Activated T-helper 17 cell treated with anti-CD3 and anti-CD28 coated beads, Interleukin-2, amount 50 U/mL, for 72 hours (primary cell): ENCODE measurements at regions not wholly inside any gene's neighbourhood (a gene's known extent, or its start where the extent isn't known, plus 50 kb on each side); places are given as distances from the start of the nearest gene placed in this dataset.

Experiments
- ATAC-seq: fragments of 150-1000 bp; cut with Tn5 transposase; replicated peaks from 2 replicates; pipeline ENCODE4 v1.10.0; 2021; ENCODE audit warnings: mild to moderate bottlenecking, moderate library complexity
- H3K27ac Mint-ChIP-seq: one replicate; pipeline ENCODE4 v1.8.0; 2022; ENCODE audit warnings: mixed read lengths
- H3K27me3 Mint-ChIP-seq: one replicate; pipeline ENCODE4 v1.8.0; 2022; ENCODE audit warnings: mixed read lengths
- H3K36me3 Mint-ChIP-seq: one replicate; pipeline ENCODE4 v1.8.0; 2022; ENCODE audit warnings: low read depth, mild to moderate bottlenecking, mixed read lengths
- H3K4me1 Mint-ChIP-seq: one replicate; pipeline ENCODE4 v1.8.0; 2022; ENCODE audit warnings: mixed read lengths
- H3K4me3 Mint-ChIP-seq: one replicate; pipeline ENCODE4 v1.8.0; 2022; ENCODE audit warnings: mild to moderate bottlenecking, mixed read lengths
- H3K9me3 Mint-ChIP-seq: one replicate; pipeline ENCODE4 v1.8.0; 2022; ENCODE audit warnings: mixed read lengths

DNA sequence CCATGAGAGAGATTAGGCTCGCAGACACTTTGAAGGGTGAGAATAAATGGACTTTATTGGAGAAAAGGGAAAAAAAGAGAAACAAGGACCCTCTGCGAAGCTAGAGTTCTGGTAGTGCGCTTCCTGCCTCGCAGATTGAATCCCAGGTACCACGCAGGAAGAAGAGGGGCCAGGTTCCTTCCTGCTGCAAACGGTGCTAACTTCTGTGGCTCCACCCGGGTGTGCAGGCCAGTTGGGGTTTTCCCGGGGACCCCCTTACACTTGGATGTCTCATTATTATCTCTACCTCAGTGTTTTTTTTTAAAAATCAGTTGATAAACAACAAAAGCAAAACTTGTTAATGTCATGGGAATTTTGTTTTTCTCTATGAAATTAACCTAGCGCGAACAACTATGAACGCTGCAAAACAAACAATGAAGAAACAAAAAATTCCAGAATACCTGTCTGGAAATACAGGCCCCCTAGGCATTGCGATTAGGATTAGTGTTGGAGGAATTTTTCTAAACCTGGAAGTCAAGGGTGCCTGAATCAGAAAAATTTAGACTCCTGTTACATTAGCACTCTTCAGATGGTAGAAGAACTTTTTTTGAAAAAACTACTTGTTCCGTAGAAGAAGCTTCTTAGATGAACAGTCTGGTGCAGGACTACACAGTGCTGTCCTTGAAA is 414.5 kb downstream of the MAN2A1 start:
- Mint-ChIP-seq H3K4me3 (no peak overlapping the region), H3K36me3 (no peaks in the 10 kb centered on the region), H3K9me3 (no peaks in the 10 kb centered on the region), H3K27ac (no peak overlapping the region), H3K4me1 (no peaks in the 10 kb centered on the region), H3K27me3 (peaks cover 17% of the 10 kb centered on the region)
- ATAC-seq, result no peak

DNA sequence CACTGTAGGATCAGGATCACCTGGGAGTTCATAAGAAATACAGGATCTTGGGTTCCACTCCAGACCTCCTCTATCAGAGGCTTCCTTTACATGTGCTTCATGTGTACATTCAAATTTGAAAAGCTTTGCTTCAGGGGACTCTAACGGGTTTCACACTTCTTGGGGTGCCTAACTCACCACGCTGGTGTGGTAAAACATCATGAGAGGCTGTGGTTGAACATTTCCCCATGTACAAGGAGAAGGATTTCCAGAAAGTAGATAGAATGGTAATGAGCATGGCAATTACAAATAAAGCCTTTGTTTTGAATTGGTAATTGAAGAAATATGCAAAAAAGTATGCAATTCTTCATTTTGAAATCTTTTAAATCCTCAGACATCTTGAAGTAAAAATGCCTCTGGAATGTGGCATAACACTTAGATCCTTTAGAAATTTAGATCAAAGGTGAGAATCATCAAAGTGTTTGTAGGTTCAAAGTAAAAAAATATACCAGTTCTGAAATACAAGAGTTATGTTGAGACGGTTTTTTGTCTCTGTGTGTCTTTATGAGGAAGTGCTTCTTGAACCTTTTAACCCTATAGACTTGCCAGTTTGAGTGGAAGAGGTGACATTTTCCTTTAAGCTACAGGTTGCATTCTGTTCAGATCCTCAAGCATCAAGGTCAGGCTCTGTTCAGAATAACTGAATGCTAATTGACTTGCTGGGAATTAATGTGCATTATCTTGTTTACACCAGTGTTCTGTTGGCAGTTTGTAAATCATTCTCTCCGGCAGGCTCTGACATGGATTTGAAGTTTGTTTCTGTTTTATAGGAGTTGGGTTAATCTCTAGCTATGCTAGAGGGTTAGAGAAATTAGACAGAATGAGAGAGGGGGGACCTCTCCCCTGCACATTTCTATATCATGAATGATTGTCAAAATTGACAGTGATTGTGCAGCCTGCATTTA is 415.3 kb downstream of the MAN2A1 start:
- ATAC-seq, result no peak
- Mint-ChIP-seq H3K27me3 (peaks cover 17% of the 10 kb centered on the region), H3K4me1 (no peaks in the 10 kb centered on the region), H3K36me3 (no peaks in the 10 kb centered on the region), H3K4me3 (no peak overlapping the region), H3K9me3 (no peaks in the 10 kb centered on the region), H3K27ac (no peak overlapping the region)

DNA sequence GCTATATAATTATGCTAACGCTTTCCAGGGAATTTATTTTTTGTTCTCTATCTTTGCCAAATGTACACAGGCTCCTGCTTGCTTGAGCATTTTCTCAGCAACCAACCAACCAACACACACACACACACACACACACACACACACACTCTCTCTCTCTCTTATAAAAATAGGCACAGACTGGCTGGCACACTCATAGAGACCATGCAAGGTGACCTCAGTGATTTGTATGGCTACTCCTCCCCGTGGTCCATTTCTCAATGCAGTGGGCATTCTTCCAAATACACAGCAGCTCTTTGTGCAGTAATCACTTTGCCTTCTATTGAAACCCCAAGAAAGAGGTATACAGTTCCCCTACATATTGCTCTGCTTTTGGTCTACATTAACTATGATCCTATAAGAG is 416.0 kb downstream of the MAN2A1 start:
- no peak overlapping the region for H3K27ac Mint-ChIP-seq
- no peaks in the 10 kb centered on the region for H3K36me3 Mint-ChIP-seq
- H3K9me3 Mint-ChIP-seq, result no peaks in the 10 kb centered on the region
- peaks cover 17% of the 10 kb centered on the region for H3K27me3 Mint-ChIP-seq
- ATAC-seq, result no peak
- no peak overlapping the region for H3K4me3 Mint-ChIP-seq
- H3K4me1 Mint-ChIP-seq, result no peaks in the 10 kb centered on the region

DNA sequence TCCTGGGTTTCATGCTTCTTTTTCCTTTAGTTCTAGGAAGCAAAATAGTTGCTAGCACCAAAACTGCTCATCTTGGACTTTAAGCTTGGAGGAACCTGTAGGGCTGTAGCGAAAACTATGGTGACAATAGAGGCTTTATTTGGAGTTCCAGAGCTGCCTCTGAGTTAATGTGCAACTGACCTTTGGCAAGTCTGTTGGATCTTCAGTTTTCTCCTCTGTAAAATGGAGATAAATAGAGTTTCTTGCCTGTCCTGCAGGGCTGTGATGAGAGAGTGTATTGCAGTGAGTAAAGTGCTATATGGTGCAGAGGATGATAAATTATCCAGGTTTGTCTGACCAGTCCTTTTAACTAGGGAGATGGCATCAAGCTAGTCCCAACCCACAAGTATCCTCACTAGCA is 417.0 kb downstream of the MAN2A1 start:
- no peak for ATAC-seq
- H3K36me3 Mint-ChIP-seq, result no peaks in the 10 kb centered on the region
- no peaks in the 10 kb centered on the region for H3K9me3 Mint-ChIP-seq
- H3K27me3 Mint-ChIP-seq, result peaks cover 22% of the 10 kb centered on the region
- no peak overlapping the region for H3K27ac Mint-ChIP-seq
- H3K4me1 Mint-ChIP-seq, result no peaks in the 10 kb centered on the region
- H3K4me3 Mint-ChIP-seq, result no peak overlapping the region

DNA sequence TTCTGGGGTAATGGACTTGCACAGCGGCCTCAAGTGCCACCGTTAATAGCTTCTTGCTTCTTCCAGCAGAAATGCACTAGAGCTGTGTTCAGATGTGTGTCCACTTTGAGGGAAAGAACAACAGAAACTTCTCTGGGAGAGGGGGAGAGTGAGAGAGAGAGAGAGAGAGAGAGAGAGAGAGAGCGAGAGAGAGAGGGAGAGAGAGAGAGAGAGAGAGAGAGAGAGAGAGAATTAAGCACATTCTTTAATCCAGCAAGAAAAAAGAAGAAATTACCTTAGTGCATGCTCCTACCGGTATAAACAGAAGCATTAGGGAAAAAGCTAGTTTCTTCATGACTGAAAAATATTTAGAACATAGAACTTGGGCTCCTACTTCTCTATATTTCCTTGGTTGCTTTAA is 418.8 kb downstream of the MAN2A1 start:
- no peaks in the 10 kb centered on the region for H3K4me1 Mint-ChIP-seq
- H3K27me3 Mint-ChIP-seq, result peaks cover 20% of the 10 kb centered on the region
- no peak overlapping the region for H3K27ac Mint-ChIP-seq
- no peak for ATAC-seq
- no peak overlapping the region for H3K4me3 Mint-ChIP-seq
- H3K9me3 Mint-ChIP-seq, result no peaks in the 10 kb centered on the region
- no peaks in the 10 kb centered on the region for H3K36me3 Mint-ChIP-seq

DNA sequence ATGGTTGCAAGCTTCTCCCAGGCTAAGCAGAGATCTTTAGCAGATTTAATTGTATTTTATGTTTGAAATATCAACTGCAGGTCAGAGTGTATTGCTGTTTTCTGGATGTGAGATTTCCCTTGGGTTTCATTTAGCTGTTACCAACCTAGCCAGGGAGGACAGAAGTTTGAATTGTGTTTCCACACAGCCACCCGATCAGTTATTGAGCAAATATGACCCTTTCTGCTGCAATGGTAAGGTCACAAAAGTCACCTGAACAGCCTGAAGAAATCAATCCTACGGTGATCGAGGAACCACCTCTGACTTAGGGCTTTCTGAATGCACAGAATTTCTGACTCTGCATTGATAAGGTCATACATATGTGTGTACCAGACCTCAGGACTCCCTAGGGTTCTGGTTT is 419.9 kb downstream of the MAN2A1 start:
- Mint-ChIP-seq H3K4me1 (no peaks in the 10 kb centered on the region), H3K36me3 (no peaks in the 10 kb centered on the region), H3K9me3 (no peaks in the 10 kb centered on the region), H3K27ac (no peak overlapping the region), H3K4me3 (no peak overlapping the region), H3K27me3 (peaks cover 19% of the 10 kb centered on the region)
- no peak for ATAC-seq

DNA sequence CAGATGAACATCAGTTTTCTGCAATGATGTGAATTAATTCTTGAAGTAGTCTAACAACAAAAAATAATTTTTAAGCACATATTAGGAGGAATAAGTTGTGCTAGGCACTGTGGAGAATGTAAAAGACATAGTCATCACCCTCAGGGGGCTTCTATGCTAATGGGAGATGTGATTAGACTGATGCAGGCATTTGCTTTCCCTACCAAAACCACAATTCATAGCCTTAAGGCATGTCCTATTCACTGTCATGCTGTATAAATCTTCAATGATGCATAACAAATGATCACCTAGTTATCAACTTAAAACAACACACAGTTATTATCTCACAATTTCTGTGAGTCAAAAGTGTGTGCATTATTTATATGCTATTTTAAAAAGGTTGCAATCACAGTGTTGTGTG is 422.6 kb downstream of the MAN2A1 start:
- Mint-ChIP-seq H3K27me3 (peaks cover 5% of the 10 kb centered on the region), H3K27ac (no peak overlapping the region), H3K4me1 (no peaks in the 10 kb centered on the region), H3K9me3 (no peaks in the 10 kb centered on the region), H3K4me3 (no peak overlapping the region), H3K36me3 (no peaks in the 10 kb centered on the region)
- ATAC-seq, result no peak

DNA sequence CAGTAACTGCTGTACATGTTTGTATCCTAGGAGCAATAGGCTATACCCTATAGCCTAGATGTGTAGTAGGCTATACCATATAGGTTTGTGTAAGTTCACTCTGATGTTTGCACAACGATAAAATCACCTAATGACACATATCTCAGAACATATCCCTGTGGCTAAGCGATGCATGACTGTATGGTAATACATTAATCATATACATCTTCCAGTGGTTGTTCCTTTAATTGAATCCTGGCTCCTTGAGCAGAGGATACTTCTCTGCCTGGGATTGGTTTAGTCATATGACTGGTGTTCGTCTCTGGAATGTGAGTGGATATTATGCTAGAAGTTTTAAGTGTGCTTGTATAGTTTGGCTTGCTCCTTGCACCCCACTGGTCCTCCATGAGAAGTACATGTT is 425.8 kb downstream of the MAN2A1 start:
- no peaks in the 10 kb centered on the region for H3K36me3 Mint-ChIP-seq
- H3K9me3 Mint-ChIP-seq, result no peaks in the 10 kb centered on the region
- no peak overlapping the region for H3K4me3 Mint-ChIP-seq
- H3K27me3 Mint-ChIP-seq, result peaks cover 5% of the 10 kb centered on the region
- ATAC-seq, result no peak
- no peaks in the 10 kb centered on the region for H3K4me1 Mint-ChIP-seq
- no peak overlapping the region for H3K27ac Mint-ChIP-seq

DNA sequence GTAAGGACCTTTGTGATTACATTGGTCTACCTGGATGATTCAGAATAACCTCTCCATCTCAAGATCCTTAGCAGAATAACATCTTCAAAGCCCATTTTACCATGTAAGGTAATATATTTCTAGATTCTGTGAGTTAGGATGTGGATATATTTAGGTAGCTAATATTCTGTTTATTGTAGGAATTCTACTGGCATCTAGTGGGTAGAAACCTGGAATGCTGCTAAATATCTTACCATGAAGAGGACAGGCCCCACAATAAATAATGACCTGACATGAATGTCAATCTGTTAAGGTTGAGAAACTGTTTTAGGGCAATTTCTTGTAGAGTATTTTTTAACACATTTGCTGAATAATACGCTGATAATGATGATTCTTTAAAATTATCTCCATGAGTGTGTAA is 426.8 kb downstream of the MAN2A1 start:
- no peaks in the 10 kb centered on the region for H3K36me3 Mint-ChIP-seq
- no peak for ATAC-seq
- no peaks in the 10 kb centered on the region for H3K4me1 Mint-ChIP-seq
- no peaks in the 10 kb centered on the region for H3K27me3 Mint-ChIP-seq
- H3K9me3 Mint-ChIP-seq, result no peaks in the 10 kb centered on the region
- no peak overlapping the region for H3K27ac Mint-ChIP-seq
- no peak overlapping the region for H3K4me3 Mint-ChIP-seq

DNA sequence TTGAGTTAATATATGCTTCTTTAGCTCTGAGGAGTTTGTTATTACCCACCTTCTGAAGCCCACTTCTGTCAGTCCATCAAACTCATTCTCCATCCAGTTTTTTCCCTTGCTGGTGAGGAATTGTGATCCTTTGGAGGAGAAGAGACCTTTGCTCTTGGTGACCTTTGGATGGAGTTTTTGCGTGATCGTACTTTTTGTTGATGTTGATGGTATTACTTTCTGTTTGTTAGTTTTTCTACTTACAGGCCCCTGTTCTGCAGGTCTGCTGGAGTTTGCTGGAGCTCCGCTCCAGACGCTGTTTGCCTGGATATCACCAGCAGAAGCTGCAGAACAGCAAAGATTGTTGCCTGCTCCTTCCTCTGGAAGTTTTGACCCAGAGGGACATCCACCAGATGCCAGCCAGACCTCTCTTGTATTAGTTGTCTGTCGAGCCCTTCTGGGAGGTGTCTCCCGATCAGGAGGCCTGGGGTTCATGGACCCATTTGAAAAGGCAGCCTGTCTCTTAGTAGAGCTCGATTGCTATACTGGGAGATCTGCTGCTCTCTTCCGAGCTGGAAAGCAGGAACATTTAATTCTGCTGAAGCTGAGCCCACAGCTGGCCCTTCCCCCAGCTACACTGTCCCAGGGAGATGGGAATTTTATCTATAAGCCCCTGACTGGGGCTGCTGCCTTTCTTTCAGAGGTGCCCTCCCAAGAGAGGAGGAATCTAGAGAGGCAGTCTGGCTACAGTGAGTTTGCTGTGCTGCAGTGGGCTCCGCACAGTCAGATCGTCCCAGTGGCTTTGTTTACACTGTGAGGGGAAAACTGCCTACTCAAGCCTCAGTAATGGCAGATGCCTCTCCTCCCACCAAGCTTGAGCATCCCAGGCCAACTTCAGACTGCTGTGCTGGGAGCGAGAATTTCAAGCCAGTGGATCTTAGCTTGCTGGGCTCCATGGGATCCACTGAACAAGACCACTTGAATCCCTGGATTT is 445.5 kb downstream of the MAN2A1 start:
- peaks cover 33% of the 10 kb centered on the region for H3K9me3 Mint-ChIP-seq
- H3K36me3 Mint-ChIP-seq, result no peaks in the 10 kb centered on the region
- H3K27ac Mint-ChIP-seq, result no peak overlapping the region
- no peak for ATAC-seq
- H3K4me3 Mint-ChIP-seq, result no peak overlapping the region
- H3K4me1 Mint-ChIP-seq, result no peaks in the 10 kb centered on the region
- H3K27me3 Mint-ChIP-seq, result peaks cover 11% of the 10 kb centered on the region

DNA sequence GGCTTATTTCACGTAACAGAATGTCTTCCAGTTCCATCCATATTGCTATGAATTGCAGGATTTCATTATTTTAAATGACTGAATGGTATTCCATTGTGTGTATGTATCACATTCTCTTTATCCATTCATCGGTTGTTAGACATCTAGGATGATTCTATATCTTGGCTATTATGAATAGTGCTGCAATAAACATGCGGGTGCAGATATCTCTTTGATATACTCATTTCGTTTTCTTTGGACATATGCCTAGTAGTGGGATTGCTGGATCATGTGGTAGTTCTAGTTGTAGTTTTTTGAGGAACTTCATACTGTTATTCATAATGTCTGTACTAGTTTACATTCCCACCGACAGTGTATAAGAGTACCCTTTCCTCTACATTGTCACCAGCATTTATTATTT is 460.5 kb downstream of the MAN2A1 start:
- Mint-ChIP-seq H3K27ac (no peak overlapping the region), H3K9me3 (no peaks in the 10 kb centered on the region), H3K4me3 (no peak overlapping the region), H3K4me1 (no peaks in the 10 kb centered on the region), H3K27me3 (peaks cover 4% of the 10 kb centered on the region), H3K36me3 (no peaks in the 10 kb centered on the region)
- no peak for ATAC-seq

DNA sequence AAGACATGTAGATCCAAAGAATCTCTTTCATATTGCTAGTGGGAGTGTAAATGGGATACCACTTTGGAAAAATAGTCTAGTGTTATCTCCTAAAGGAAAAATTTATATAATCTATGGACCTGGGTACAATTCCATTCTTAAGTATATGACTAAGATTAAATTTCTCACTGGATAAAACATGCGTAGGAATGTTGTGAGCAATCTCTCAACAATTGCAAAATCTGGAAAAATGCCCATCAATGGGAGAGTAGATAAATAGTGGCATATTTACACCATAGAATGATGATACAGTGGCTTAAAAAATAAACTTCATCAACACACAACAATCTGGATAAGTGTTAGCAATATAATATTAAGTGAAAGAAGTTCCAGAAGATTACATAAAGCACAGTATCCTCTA is 469.5 kb downstream of the MAN2A1 start:
- H3K4me1 Mint-ChIP-seq, result no peaks in the 10 kb centered on the region
- H3K36me3 Mint-ChIP-seq, result no peaks in the 10 kb centered on the region
- ATAC-seq, result no peak
- no peaks in the 10 kb centered on the region for H3K27me3 Mint-ChIP-seq
- no peaks in the 10 kb centered on the region for H3K9me3 Mint-ChIP-seq
- no peak overlapping the region for H3K27ac Mint-ChIP-seq
- no peak overlapping the region for H3K4me3 Mint-ChIP-seq

DNA sequence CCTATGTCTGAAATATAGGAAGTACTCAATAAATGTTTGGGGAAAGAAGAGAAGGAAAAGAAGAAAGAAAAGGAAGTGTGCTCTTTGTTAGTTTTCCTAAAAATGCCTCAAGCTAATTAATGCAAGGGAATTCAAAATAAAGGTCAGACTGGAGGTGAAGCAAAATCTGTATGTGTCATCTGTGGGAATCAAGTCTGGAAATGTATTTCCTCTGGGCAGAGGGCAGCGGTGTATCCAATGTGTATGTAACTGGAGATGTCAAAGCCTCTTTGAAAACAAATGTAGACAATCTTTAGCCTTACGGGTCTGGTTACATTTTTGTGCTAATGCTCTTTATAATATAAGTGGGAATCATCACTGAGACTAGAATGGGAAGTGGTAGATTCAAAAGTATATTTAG is 471.4 kb downstream of the MAN2A1 start:
- no peaks in the 10 kb centered on the region for H3K9me3 Mint-ChIP-seq
- H3K4me1 Mint-ChIP-seq, result no peaks in the 10 kb centered on the region
- ATAC-seq, result no peak
- H3K36me3 Mint-ChIP-seq, result no peaks in the 10 kb centered on the region
- no peaks in the 10 kb centered on the region for H3K27me3 Mint-ChIP-seq
- H3K27ac Mint-ChIP-seq, result no peak overlapping the region
- H3K4me3 Mint-ChIP-seq, result no peak overlapping the region

DNA sequence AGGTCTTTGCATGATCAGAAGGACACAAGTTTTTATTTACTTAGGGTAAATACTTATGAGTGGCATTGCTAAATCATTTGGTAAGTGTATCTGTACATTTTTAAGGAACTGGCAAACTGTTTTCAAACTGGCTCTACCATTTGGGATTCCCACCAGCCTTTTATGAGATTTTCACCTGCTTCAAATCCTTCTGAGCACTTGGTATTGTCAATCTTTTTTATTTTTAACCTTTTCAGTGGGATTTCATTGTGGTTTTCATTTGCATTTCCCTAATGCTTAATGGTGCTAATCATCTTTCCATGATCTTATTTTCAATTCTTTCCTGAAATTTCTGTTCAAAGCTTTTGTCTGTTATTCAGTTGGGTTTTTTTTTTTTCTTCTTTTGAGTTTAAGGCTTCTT is 475.6 kb downstream of the MAN2A1 start:
- H3K27ac Mint-ChIP-seq, result no peak overlapping the region
- ATAC-seq, result no peak
- H3K36me3 Mint-ChIP-seq, result no peaks in the 10 kb centered on the region
- H3K27me3 Mint-ChIP-seq, result no peaks in the 10 kb centered on the region
- H3K9me3 Mint-ChIP-seq, result peaks cover 1% of the 10 kb centered on the region
- no peak overlapping the region for H3K4me3 Mint-ChIP-seq
- H3K4me1 Mint-ChIP-seq, result no peaks in the 10 kb centered on the region
